SJCRH30 (cell line): ENCODE measurements at regions not wholly inside any gene's neighbourhood (a gene's known extent, or its start where the extent isn't known, plus 50 kb on each side); places are given as distances from the start of the nearest gene placed in this dataset.
A peak's percentile ranks its signal among the peaks of the same experiment; 100 is the strongest.
"Not testable (repeated sequence)": the region's sequence is repeated elsewhere in the genome, so short reads cannot be mapped to it uniquely, and the experiment has no call there.

Experiments
- DNase-seq, 2 experiments: peaks; one replicate each; pipeline ENCODE4 v3.0.0-alpha.2; 2015 to 2020
- H3K27ac ChIP-seq: fragments of 250-450 bp; sonication (Bioruptor Pico); 2 replicates; pipeline ENCODE4 v1.5.1; 2020; ENCODE audit warnings: mild to moderate bottlenecking, moderate library complexity
- H3K27me3 ChIP-seq: fragments of 250-450 bp; sonication (Bioruptor Pico); 2 replicates; pipeline ENCODE4 v1.5.1; 2020; ENCODE audit warnings: mild to moderate bottlenecking, moderate library complexity
- H3K36me3 ChIP-seq: fragments of 250-450 bp; sonication (Bioruptor Pico); 2 replicates; pipeline ENCODE4 v1.5.1; 2020; ENCODE audit warnings: mild to moderate bottlenecking, moderate library complexity
- H3K4me1 ChIP-seq: fragments of 250-450 bp; sonication (Bioruptor Pico); 2 replicates; pipeline ENCODE4 v1.5.1; 2020; ENCODE audit warnings: mild to moderate bottlenecking, moderate library complexity
- H3K4me3 ChIP-seq: fragments of 250-450 bp; sonication (Bioruptor Pico); 2 replicates; pipeline ENCODE4 v1.5.1; 2020; ENCODE audit warnings: mild to moderate bottlenecking, moderate library complexity
- H3K9me3 ChIP-seq: fragments of 250-450 bp; sonication (Bioruptor Pico); replicated peaks from 2 replicates; pipeline ENCODE4 v1.5.1; 2020; ENCODE audit warnings: mild to moderate bottlenecking, moderate library complexity

GRCh38 chr3:27639271-27639670, 82.9 kb downstream of the EOMES start:
- H3K9me3 ChIP-seq: no peaks in the 10 kb centered on the region
- H3K4me1 ChIP-seq: peaks cover 16% of the 10 kb centered on the region
- no peak overlapping the region for H3K27ac ChIP-seq
- no peak overlapping the region for H3K4me3 ChIP-seq
- H3K27me3 ChIP-seq: no peaks in the 10 kb centered on the region
- DNase-seq: no peak
- no peaks in the 10 kb centered on the region for H3K36me3 ChIP-seq

GRCh38 chr3:27638594-27638993, 83.5 kb downstream of the EOMES start:
- peaks cover 10% of the 10 kb centered on the region for H3K4me1 ChIP-seq
- no peaks in the 10 kb centered on the region for H3K36me3 ChIP-seq
- H3K9me3 ChIP-seq: no peaks in the 10 kb centered on the region
- no peaks in the 10 kb centered on the region for H3K27me3 ChIP-seq
- no peak overlapping the region for H3K4me3 ChIP-seq
- H3K27ac ChIP-seq: no peak overlapping the region
- DNase-seq: no peak

DNA sequence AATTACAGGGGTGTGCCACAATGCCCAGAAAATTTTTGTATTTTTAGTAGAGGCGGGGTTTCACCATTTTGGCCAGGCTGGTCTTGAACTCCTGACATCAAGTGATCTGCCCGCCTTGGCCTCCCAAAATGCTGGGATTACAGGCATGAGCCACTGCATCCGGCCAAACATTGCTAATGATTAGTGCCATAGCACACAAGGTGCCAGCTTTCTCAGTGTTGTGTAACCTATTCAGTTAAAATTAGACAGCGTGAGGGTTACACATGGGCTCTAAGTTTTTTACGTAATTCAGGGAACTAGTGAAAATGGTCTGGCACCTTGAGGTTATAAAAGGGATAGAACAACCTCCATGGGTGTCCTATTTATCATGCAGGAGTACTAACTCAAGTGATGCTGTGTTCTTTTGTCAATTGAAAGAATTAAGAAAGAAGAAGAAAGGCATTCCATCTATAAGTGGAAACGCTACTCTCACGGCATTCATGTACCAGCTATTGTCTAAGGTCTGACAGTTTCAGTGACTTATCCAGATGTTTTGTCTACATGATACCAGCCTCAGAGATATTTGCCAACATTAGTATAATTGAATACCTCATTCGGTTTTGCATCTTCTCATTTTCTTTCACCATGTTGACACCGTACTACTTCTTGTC, 84.7 kb downstream of the EOMES start:
- Histone ChIP-seq H3K9me3 (no peaks in the 10 kb centered on the region), H3K4me3 (no peak overlapping the region), H3K36me3 (no peaks in the 10 kb centered on the region), H3K4me1 (peaks cover under 1% of the 10 kb centered on the region; the same call in 1 of the 2 replicates), H3K27me3 (no peaks in the 10 kb centered on the region), H3K27ac (no peak overlapping the region)
- DNase-seq: no peak

- not testable (repeated sequence) for DNase-seq, H3K4me1 ChIP-seq, H3K27ac ChIP-seq, H3K4me3 ChIP-seq, H3K27me3 ChIP-seq, H3K36me3 ChIP-seq, H3K9me3 ChIP-seq
Measured at GRCh38 chr3:27635006-27635405, 87.1 kb downstream of the EOMES start.

DNA sequence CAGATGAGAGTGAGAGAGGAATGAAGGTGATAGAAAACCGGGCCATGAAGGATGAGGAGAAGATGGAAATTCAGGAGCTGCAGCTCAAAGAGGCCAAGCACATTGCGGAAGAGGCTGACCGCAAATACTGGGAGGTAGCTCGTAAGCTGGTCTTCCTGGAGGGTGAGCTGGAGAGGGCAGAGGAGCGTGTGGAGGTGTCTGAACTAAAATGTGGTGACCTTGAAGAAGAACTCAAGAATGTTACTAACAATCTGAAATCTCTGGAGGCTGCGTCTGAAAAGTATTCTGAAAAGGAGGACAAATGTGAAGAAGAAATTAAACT, 88.9 kb downstream of the EOMES start:
- no peaks in the 10 kb centered on the region for H3K4me1 ChIP-seq
- H3K27ac ChIP-seq: no peak overlapping the region; the same call in 1 of the 2 replicates
- DNase-seq: peak in 1 of 2 experiments; percentile 29
- H3K4me3 ChIP-seq: peak overlapping the region; percentile 67
- no peaks in the 10 kb centered on the region for H3K27me3 ChIP-seq
- no peaks in the 10 kb centered on the region for H3K9me3 ChIP-seq
- no peaks in the 10 kb centered on the region for H3K36me3 ChIP-seq

DNA sequence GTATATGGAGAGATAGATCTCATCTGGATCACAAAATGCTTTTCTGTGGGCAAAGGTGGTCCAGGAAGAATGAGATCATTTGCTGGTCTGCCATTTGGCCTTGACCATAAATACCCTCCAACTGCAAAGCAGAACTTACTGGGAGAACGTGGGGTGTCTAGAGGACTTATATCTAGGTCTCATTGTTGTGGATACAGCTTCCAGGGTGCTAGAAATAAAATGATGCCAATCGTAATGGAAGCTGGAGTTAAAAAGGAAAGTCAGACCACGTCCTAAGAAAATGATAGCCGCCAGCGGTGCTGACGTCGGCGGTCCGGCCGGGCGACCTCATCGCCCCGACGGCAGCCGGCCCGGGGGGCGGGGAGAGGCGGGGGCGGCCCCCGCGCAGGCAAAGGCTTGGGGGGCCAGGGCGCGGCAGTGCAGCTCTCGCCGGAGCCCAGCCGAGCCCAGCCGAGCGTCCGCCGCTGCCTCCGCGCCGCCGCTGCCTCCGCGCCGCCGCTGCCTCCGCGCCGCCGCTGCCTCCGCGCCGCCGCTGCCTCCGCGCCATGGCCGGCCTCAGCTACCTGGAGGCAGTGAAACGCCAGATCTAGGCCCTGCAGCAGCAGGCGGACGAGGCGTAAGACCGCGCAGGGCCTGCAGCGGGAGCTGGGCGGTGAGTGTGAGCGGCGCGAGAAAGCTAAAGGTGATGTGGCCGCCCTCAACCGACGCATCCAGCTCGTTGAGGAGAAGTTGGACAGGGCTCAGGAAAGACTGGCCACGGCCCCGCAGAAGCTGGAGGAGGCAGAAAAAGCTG, 89.5 kb downstream of the EOMES start:
- peak overlapping the region; percentile 67 for H3K4me3 ChIP-seq
- no peak overlapping the region; the same call in 1 of the 2 replicates for H3K27ac ChIP-seq
- H3K9me3 ChIP-seq: no peaks in the 10 kb centered on the region
- no peaks in the 10 kb centered on the region for H3K27me3 ChIP-seq
- no peaks in the 10 kb centered on the region for H3K4me1 ChIP-seq
- DNase-seq: peak; percentile 53 to 62
- H3K36me3 ChIP-seq: no peaks in the 10 kb centered on the region

GRCh38 chr3:27630885-27631284, 91.2 kb downstream of the EOMES start:
- no peak for DNase-seq

DNA sequence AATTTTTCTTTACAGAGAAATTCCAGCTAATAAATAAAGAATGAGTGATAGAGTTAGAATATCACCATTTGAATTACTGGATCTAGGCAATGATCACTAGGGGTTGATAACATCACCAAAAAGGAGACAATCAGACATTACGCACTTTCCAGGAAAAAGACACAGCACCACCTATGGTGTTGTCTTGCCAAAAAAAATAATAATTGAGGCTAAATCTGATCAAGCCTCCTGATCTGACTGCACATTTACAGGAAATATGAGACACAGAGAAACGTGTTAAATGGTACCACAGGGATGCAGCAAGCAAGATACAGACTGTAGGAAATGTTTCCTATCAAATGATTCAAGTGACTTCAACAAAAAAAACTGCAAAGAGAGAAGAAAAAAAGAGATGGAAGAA, 92.8 kb downstream of the EOMES start:
- Histone ChIP-seq H3K36me3 (no peaks in the 10 kb centered on the region), H3K27me3 (no peaks in the 10 kb centered on the region), H3K9me3 (no peaks in the 10 kb centered on the region), H3K4me3 (no peak overlapping the region), H3K27ac (no peak overlapping the region), H3K4me1 (no peaks in the 10 kb centered on the region)
- no peak for DNase-seq

More at GRCh38 chr3:27630885-27631284, 91.2 kb downstream of the EOMES start:
- Histone ChIP-seq H3K4me3 (no peak overlapping the region), H3K36me3 (no peaks in the 10 kb centered on the region), H3K27ac (no peak overlapping the region), H3K9me3 (no peaks in the 10 kb centered on the region), H3K27me3 (no peaks in the 10 kb centered on the region), H3K4me1 (no peaks in the 10 kb centered on the region)

GRCh38 chr3:27628026-27628750, 93.9 kb downstream of the EOMES start:
- Histone ChIP-seq H3K27me3 (no peaks in the 10 kb centered on the region), H3K36me3 (no peaks in the 10 kb centered on the region), H3K27ac (no peak overlapping the region), H3K4me3 (no peak overlapping the region), H3K4me1 (no peaks in the 10 kb centered on the region), H3K9me3 (no peaks in the 10 kb centered on the region)
- DNase-seq: no peak

DNA sequence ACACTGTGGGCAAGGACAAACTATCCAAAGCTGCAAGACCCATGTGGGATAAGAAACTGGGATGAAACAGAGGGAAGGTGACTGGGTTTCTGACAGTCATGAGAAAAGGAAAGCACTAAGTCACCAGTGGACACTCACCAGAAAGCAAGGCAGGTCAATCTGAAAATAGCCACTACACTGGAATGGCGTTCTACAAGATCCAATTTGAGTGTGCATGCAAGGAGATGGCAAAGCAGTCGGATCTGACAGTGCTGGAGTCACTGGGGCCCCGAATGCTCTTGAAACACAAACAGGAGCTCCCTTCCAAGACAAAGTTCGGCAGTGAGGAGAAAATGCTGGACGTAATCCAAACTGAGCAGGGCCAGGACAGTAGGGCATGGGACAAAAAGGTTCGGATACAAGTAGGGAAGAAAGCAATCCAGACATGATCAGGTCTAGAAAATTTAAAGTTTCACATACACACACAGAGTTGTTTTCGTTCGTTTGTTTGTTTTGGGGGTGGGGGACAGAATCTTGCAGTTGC, 95.5 kb downstream of the EOMES start:
- H3K4me3 ChIP-seq: no peak overlapping the region
- DNase-seq: no peak
- no peaks in the 10 kb centered on the region; the same call in 1 of the 2 replicates for H3K9me3 ChIP-seq
- no peaks in the 10 kb centered on the region for H3K4me1 ChIP-seq
- no peaks in the 10 kb centered on the region for H3K27me3 ChIP-seq
- no peaks in the 10 kb centered on the region for H3K36me3 ChIP-seq
- no peak overlapping the region for H3K27ac ChIP-seq

DNA sequence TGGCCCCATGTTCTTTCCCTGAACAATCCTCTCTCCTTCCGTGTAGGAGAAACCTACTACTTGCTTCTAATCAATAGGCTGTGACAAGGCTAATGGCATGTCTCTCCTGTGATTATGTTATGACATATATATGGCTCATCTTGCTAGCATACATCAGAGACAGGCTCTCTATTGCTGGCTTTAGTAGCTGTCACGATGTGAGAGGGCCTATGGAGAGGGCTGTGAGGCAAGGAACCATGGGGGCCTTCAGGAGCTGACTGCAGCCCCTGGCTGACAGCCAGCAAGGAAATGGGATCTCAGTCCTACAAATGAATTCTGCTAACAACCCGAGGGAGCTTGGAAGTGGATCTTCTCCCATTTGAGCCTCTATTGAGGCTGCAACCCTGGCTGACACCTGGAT, 96.3 kb downstream of the EOMES start:
- DNase-seq: peak in 1 of 2 experiments; percentile 20
- no peak overlapping the region for H3K27ac ChIP-seq
- H3K9me3 ChIP-seq: no peaks in the 10 kb centered on the region; the same call in 1 of the 2 replicates
- no peak overlapping the region for H3K4me3 ChIP-seq
- H3K36me3 ChIP-seq: no peaks in the 10 kb centered on the region
- no peaks in the 10 kb centered on the region for H3K27me3 ChIP-seq
- no peaks in the 10 kb centered on the region for H3K4me1 ChIP-seq

- no peak for DNase-seq
- no peaks in the 10 kb centered on the region for H3K4me1 ChIP-seq
- no peaks in the 10 kb centered on the region for H3K36me3 ChIP-seq
- H3K27ac ChIP-seq: no peak overlapping the region
- H3K27me3 ChIP-seq: no peaks in the 10 kb centered on the region
- no peak overlapping the region for H3K4me3 ChIP-seq
- no peaks in the 10 kb centered on the region; the same call in 1 of the 2 replicates for H3K9me3 ChIP-seq
Measured at GRCh38 chr3:27623085-27623753, 98.9 kb downstream of the EOMES start.

DNA sequence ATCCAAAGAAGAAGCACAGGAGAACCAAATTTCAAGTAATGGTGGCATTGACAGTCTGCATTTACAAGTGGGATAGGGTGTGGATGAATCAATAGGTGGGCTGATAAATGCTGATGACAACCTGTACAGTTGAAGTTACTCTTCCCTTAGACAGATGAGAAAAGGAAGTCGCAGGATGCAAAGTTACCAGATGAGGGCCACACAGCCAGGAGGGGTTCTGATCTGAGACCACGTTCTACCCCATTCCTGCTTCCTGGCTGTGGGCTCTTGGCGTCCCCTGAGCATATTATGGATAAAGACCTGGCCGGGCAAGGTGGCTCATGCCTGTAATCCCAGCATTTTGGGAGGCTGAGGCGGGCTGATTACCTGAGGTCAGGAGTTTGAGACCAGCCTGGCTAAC, 104.6 kb downstream of the EOMES start:
- H3K27ac ChIP-seq: no peak overlapping the region
- no peaks in the 10 kb centered on the region for H3K27me3 ChIP-seq
- H3K36me3 ChIP-seq: no peaks in the 10 kb centered on the region
- no peaks in the 10 kb centered on the region for H3K4me1 ChIP-seq
- no peak overlapping the region for H3K4me3 ChIP-seq
- DNase-seq: no peak
- no peaks in the 10 kb centered on the region; the same call in 1 of the 2 replicates for H3K9me3 ChIP-seq

GRCh38 chr3:27616031-27616430, 106.1 kb downstream of the EOMES start:
- H3K4me3 ChIP-seq: no peak overlapping the region
- H3K27me3 ChIP-seq: no peaks in the 10 kb centered on the region
- DNase-seq: no peak
- H3K4me1 ChIP-seq: no peaks in the 10 kb centered on the region
- no peaks in the 10 kb centered on the region for H3K36me3 ChIP-seq
- no peak overlapping the region for H3K27ac ChIP-seq
- H3K9me3 ChIP-seq: no peaks in the 10 kb centered on the region; the same call in 1 of the 2 replicates
